HEK293T (cell line): ENCODE measurements at regions not wholly inside any gene's neighbourhood (a gene's known extent, or its start where the extent isn't known, plus 50 kb on each side); places are given as distances from the start of the nearest gene placed in this dataset.
A peak's percentile ranks its signal among the peaks of the same experiment; 100 is the strongest.

Experiments used
- CTCF ChIA-PET: fragments of 350-600 bp; formaldehyde crosslinking; extraction: SDS; loops from one replicate; lab custom pipeline; 2021; ENCODE audit warnings: antibody characterized with exemption, inconsistent platforms; lab: Yijun Ruan, JAX
- POLR2A ChIA-PET: fragments of 350-600 bp; formaldehyde crosslinking; extraction: SDS; loops from one replicate; lab custom pipeline; 2020; ENCODE audit warnings: antibody characterized with exemption, inconsistent platforms; lab: Yijun Ruan, JAX
- DNase-seq: peaks from one replicate; pipeline ENCODE4 v3.0.0; 2012; ENCODE audit warnings: mixed read lengths; ENCODE audit errors: extremely low spot score
- ARNT ChIP-seq: fragments of 450-650 bp; IDR thresholded peaks from 2 replicates; pipeline ENCODE4 v1.6.1; 2017; ENCODE audit warnings: mild to moderate bottlenecking
- BHLHE40 ChIP-seq: fragments of 450-650 bp; IDR thresholded peaks from 2 replicates; pipeline ENCODE4 v1.6.1; 2016; ENCODE audit warnings: mild to moderate bottlenecking, moderate library complexity, borderline replicate concordance
- CTBP1 ChIP-seq: fragments of 450-650 bp; IDR thresholded peaks from 2 replicates; pipeline ENCODE4 v1.6.1; 2016; ENCODE audit warnings: borderline replicate concordance
- ELF4 ChIP-seq: fragments of 450-650 bp; IDR thresholded peaks from 2 replicates; pipeline ENCODE4 v1.6.1; 2017; ENCODE audit warnings: antibody characterized with exemption
- FOXA1 ChIP-seq: fragments of 450-650 bp; IDR thresholded peaks from 2 replicates; pipeline ENCODE4 v1.6.1; 2016; ENCODE audit warnings: mild to moderate bottlenecking
- FOXK2 ChIP-seq: fragments of 450-650 bp; IDR thresholded peaks from 2 replicates; pipeline ENCODE4 v1.6.1; 2016; ENCODE audit warnings: mild to moderate bottlenecking
- FOXM1 ChIP-seq: fragments of 450-650 bp; IDR thresholded peaks from 2 replicates; pipeline ENCODE4 v1.6.1; 2017; ENCODE audit warnings: mild to moderate bottlenecking, borderline replicate concordance
- HDGF ChIP-seq: fragments of 450-650 bp; IDR thresholded peaks from 2 replicates; pipeline ENCODE4 v1.6.1; 2017; ENCODE audit warnings: antibody characterized with exemption, borderline replicate concordance
- L3MBTL2 ChIP-seq: fragments of 450-650 bp; conservative IDR thresholded peaks from 2 replicates; pipeline ENCODE4 v1.6.1; 2016; ENCODE audit warnings: mild to moderate bottlenecking
- LEF1 ChIP-seq: fragments of 450-650 bp; IDR thresholded peaks from 2 replicates; pipeline ENCODE4 v1.6.1; 2017; ENCODE audit warnings: mild to moderate bottlenecking, borderline replicate concordance
- NFRKB ChIP-seq: fragments of 450-650 bp; IDR thresholded peaks from 2 replicates; pipeline ENCODE4 v1.6.1; 2016; ENCODE audit warnings: mild to moderate bottlenecking, moderate library complexity
- SP1 ChIP-seq: fragments of 450-650 bp; IDR thresholded peaks from 2 replicates; pipeline ENCODE4 v1.6.1; 2017
- SUZ12 ChIP-seq: fragments of 450-650 bp; IDR thresholded peaks from 2 replicates; pipeline ENCODE4 v1.6.1; 2016; ENCODE audit warnings: mild to moderate bottlenecking
- TARDBP ChIP-seq: fragments of 450-650 bp; IDR thresholded peaks from 2 replicates; pipeline ENCODE4 v1.6.1; 2016
- ZNF384 ChIP-seq: fragments of 450-650 bp; IDR thresholded peaks from 2 replicates; pipeline ENCODE4 v1.6.1; 2016
- TF ChIP-seq, protein P1 (sequence below): fragments of 450-650 bp; IDR thresholded peaks from 2 replicates; pipeline ENCODE4 v1.6.1; 2016

- no peak for DNase-seq
- CTCF ChIA-PET, result interaction anchor here (0.7 kb wide), 1 partner anchor 11 kb away, joined by 3 read pairs; no protein-coding TSS in a partner anchor
- POLR2A ChIA-PET, result no interaction called here
- no peak for TF ChIP-seq LEF1
- no peak for TF ChIP-seq NFRKB
- TF ChIP-seq FOXM1, result no peak
- no peak for TF ChIP-seq ELF4
These were observed 76.7 kb upstream of the SORBS2 start for GRCh38 chr4:185888676-185889075.

GRCh38 chr4:185889585-185889984, 77.6 kb upstream of the SORBS2 start:
- ChIA-PET CTCF (no interaction called here), POLR2A (no interaction called here)
- no peak for DNase-seq
- TF ChIP-seq, protein P1, sequence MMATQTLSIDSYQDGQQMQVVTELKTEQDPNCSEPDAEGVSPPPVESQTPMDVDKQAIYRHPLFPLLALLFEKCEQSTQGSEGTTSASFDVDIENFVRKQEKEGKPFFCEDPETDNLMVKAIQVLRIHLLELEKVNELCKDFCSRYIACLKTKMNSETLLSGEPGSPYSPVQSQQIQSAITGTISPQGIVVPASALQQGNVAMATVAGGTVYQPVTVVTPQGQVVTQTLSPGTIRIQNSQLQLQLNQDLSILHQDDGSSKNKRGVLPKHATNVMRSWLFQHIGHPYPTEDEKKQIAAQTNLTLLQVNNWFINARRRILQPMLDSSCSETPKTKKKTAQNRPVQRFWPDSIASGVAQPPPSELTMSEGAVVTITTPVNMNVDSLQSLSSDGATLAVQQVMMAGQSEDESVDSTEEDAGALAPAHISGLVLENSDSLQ, result 0 out of 2 replicates have a peak, but pooled peaks have one; percentile 17
- TF ChIP-seq SP1 (no peak), TARDBP (no peak)

DNA sequence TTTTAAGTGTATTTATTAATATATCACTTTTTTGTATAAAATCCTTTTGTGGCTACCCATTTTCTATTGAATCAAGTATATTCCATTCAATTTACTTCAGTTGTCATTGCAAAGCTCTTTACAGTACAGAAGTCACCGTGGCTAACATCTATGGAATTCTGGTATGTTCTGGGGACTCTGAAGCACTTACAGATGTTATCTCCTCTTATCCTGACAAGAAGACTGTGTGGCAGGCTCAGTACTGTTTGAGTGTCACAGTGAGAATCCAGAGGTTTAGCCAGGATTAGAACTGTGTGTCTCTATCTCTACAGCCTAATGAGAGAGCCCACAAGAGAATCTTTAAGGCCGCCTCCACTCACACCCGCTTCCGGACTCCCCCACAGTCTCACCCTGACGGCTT, 78.2 kb upstream of the SORBS2 start:
- CTCF ChIA-PET, result no interaction called here
- POLR2A ChIA-PET, result no interaction called here
- TF ChIP-seq, protein P1, result no peak
- TF ChIP-seq LEF1 (no peak), CTBP1 (no peak), FOXK2 (no peak), ZNF384 (no peak)
- DNase-seq, result no peak

GRCh38 chr4:185892165-185892564, 80.2 kb upstream of the SORBS2 start:
- DNase-seq, result no peak
- TF ChIP-seq ZNF384 (no peak), L3MBTL2 (no peak), ARNT (no peak), SP1 (no peak), NFRKB (no peak), CTBP1 (no peak), FOXK2 (no peak), SUZ12 (no peak), FOXM1 (no peak), TARDBP (no peak)
- CTCF ChIA-PET, result interaction anchor here (0.6 kb wide), 1 partner anchor 250 kb away, joined by 5 read pairs; no protein-coding TSS in a partner anchor
- POLR2A ChIA-PET, result no interaction called here

GRCh38 chr4:185893500-185893899, 81.5 kb upstream of the SORBS2 start:
- POLR2A ChIA-PET, result no interaction called here
- TF ChIP-seq SUZ12, result no peak
- TF ChIP-seq ELF4, result no peak
- TF ChIP-seq LEF1, result no peak
- TF ChIP-seq ARNT, result no peak
- TF ChIP-seq, protein P1, result no peak
- no peak for TF ChIP-seq TARDBP
- no peak for TF ChIP-seq ZNF384
- no peak for TF ChIP-seq HDGF
- no peak for TF ChIP-seq FOXA1
- TF ChIP-seq FOXK2, result no peak
- TF ChIP-seq SP1, result no peak
- TF ChIP-seq BHLHE40, result no peak
- no peak for TF ChIP-seq FOXM1
- TF ChIP-seq L3MBTL2, result no peak
- no peak for TF ChIP-seq CTBP1
- no peak for TF ChIP-seq NFRKB
- no peak for DNase-seq
- CTCF ChIA-PET, result interaction anchor here (0.7 kb wide), 1 partner anchor 197 kb away, joined by 3 read pairs; no protein-coding TSS in a partner anchor

GRCh38 chr4:185894481-185894880, 82.5 kb upstream of the SORBS2 start:
- DNase-seq, result no peak
- ChIA-PET CTCF (interaction anchor here (0.7 kb wide), 2 partner anchors 143 to 196 kb away, joined by 3 read pairs; no protein-coding TSS in a partner anchor), POLR2A (no interaction called here)
- TF ChIP-seq ARNT (no peak), SUZ12 (no peak), L3MBTL2 (no peak), TARDBP (no peak), BHLHE40 (no peak), LEF1 (no peak), FOXA1 (no peak), SP1 (no peak), FOXM1 (no peak), FOXK2 (no peak), HDGF (no peak), ELF4 (no peak), ZNF384 (no peak), NFRKB (no peak), CTBP1 (no peak)
- TF ChIP-seq, protein P1, result no peak
